BJ (cell line): ENCODE measurements at regions not wholly inside any gene's neighbourhood (a gene's known extent, or its start where the extent isn't known, plus 50 kb on each side); places are given as distances from the start of the nearest gene placed in this dataset.
"Not testable (repeated sequence)": the region's sequence is repeated elsewhere in the genome, so short reads cannot be mapped to it uniquely, and the experiment has no call there.

Experiments
- CTCF ChIA-PET: fragments of 350-600 bp; formaldehyde crosslinking; extraction: SDS; loops from one replicate; lab custom pipeline; 2021; ENCODE audit warnings: antibody characterized with exemption, inconsistent platforms; lab: Yijun Ruan, JAX
- POLR2A ChIA-PET: fragments of 300-600 bp; sonication (Branson Sonifier 250); formaldehyde crosslinking; extraction: SDS; loops from one replicate; lab custom pipeline; 2021; ENCODE audit warnings: antibody characterized with exemption; lab: Charles Lee
- DNase-seq: peaks from one replicate; pipeline ENCODE4 v3.0.0-alpha.2; 2011; ENCODE audit warnings: low read depth
- H3K27me3 ChIP-seq: 2 replicates; pipeline ENCODE4 v1.6.0; 2011; ENCODE audit warnings: low read length; ENCODE audit not compliant: control insufficient read depth, insufficient read depth
- H3K36me3 ChIP-seq: 2 replicates; pipeline ENCODE4 v1.5.1; 2011; ENCODE audit warnings: low read length; ENCODE audit not compliant: control insufficient read depth, insufficient read depth
- H3K4me3 ChIP-seq: 2 replicates; pipeline ENCODE4 v1.5.1; 2011; ENCODE audit warnings: low read depth, mild to moderate bottlenecking, control low read depth, low read length
- TF ChIP-seq, protein P1 (sequence below): IDR thresholded peaks from 2 replicates; pipeline ENCODE4 v1.5.1; 2011; ENCODE audit warnings: low read depth, mild to moderate bottlenecking, control low read depth, inconsistent platforms, low read length, moderate library complexity; ENCODE audit not compliant: insufficient read depth

DNA sequence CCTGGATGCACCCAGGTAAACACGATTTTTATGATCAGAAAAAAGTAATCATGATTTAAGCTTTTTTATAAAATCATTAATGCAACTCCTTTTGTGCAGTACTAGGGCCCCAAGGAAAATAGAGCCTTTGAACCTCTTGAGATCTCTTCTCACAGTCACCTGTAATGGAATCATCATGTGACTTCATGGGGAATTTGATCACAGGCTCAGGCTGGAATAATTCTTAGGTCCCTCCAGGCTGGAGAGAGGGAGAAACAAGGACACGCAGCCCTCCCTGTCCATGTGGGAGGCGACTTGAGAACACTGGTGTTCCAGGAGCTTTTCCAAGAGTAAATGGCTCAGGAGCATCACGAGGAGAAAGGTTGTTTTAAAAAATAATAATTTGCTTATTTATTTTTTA is 156.1 kb downstream of the NUFIP1 start:
- H3K36me3 ChIP-seq = no peaks in the 10 kb centered on the region
- TF ChIP-seq, protein P1, sequence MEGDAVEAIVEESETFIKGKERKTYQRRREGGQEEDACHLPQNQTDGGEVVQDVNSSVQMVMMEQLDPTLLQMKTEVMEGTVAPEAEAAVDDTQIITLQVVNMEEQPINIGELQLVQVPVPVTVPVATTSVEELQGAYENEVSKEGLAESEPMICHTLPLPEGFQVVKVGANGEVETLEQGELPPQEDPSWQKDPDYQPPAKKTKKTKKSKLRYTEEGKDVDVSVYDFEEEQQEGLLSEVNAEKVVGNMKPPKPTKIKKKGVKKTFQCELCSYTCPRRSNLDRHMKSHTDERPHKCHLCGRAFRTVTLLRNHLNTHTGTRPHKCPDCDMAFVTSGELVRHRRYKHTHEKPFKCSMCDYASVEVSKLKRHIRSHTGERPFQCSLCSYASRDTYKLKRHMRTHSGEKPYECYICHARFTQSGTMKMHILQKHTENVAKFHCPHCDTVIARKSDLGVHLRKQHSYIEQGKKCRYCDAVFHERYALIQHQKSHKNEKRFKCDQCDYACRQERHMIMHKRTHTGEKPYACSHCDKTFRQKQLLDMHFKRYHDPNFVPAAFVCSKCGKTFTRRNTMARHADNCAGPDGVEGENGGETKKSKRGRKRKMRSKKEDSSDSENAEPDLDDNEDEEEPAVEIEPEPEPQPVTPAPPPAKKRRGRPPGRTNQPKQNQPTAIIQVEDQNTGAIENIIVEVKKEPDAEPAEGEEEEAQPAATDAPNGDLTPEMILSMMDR = no peak
- H3K27me3 ChIP-seq = no peaks in the 10 kb centered on the region; the same call in 1 of the 2 replicates
- ChIA-PET POLR2A (no interaction called here), CTCF (no interaction called here)
- no peak for DNase-seq
- no peak overlapping the region for H3K4me3 ChIP-seq

DNA sequence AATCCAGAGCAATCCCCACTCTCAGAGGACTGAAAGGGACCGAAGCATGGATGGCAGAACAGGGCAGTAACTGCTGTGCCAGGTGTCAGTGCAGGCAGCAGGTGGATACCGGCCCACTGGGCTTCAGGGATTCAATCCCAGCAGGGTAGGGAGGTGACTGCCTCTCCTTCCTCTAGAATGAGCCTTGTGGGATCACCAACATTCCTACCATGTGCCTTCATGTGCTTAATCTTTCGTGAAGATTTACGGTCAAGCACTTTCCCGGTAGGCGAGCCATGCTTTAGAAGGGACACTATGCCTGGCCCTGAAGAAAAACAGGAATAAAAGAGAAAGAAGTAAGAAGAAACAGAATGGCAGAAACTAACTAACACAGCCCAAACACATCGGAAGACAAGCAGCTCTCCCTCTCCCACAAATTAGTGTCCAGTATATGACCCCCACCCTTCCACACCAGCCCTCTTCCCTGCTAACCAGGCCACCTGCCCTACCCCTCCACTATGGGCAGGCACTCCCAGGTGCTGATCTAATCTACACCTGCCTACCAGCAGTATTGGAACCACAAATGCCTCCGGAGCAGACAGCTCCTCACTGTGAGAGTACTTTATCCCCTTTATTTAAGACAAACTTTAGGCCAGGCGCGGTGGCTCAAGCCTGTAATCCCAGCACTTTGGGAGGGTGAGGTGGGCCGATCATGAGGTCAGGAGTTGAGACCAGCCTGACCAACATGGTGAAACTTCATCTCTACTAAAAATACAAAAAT is 162.5 kb downstream of the NUFIP1 start:
- no peak for DNase-seq
- TF ChIP-seq, protein P1 = no peak
- ChIA-PET CTCF (interaction anchor here (0.6 kb wide), 1 partner anchor 166 kb away, joined by 4 read pairs; no protein-coding TSS in a partner anchor), POLR2A (no interaction called here)
- no peak overlapping the region for H3K4me3 ChIP-seq
- no peaks in the 10 kb centered on the region for H3K36me3 ChIP-seq
- H3K27me3 ChIP-seq = no peaks in the 10 kb centered on the region; the same call in 1 of the 2 replicates

DNA sequence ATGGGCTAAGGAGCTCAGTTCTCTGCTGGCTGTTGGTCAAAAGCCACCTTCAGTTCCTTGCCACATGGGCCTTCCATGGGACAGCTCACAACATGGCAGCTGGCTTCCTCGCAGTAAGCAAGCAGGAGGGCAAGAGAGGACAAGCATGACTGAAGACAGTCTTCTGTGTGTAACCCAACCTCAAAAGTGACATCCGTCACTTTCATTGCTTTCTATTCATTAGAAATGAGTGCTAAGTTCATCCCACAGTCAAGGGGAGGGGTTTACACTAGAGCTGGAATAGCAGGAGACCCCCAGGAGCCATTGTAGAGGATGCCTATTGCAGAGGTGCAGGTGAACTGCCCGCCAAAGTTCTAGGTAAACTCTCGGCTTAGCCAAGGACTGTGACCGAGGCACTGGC is 163.3 kb downstream of the NUFIP1 start:
- CTCF ChIA-PET = no interaction called here
- POLR2A ChIA-PET = no interaction called here
- TF ChIP-seq, protein P1 = no peak
- no peaks in the 10 kb centered on the region for H3K36me3 ChIP-seq
- H3K4me3 ChIP-seq = no peak overlapping the region
- H3K27me3 ChIP-seq = no peaks in the 10 kb centered on the region; the same call in 1 of the 2 replicates
- DNase-seq = no peak

DNA sequence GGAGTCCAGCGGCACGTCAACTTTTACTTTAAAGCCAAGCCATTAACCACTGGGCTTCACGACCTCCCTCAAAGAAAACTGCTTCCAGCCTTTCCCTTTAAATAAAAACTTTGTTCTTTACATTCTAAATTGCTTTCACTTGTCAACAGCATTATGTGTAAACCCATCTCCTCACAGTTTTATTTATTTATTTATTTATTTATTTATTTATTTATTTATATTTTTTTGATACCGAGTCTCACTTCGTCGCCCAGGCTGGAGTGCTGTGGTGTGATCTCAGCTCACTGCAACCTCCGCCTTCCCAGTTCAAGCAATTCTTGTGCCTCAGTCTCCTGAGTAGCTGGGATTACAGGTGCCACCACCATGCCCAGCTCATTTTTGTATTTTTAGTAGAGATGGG is 165.7 kb downstream of the NUFIP1 start:
- H3K27me3 ChIP-seq, H3K36me3 ChIP-seq, H3K4me3 ChIP-seq, POLR2A ChIA-PET, CTCF ChIA-PET, DNase-seq: not testable (repeated sequence)

DNA sequence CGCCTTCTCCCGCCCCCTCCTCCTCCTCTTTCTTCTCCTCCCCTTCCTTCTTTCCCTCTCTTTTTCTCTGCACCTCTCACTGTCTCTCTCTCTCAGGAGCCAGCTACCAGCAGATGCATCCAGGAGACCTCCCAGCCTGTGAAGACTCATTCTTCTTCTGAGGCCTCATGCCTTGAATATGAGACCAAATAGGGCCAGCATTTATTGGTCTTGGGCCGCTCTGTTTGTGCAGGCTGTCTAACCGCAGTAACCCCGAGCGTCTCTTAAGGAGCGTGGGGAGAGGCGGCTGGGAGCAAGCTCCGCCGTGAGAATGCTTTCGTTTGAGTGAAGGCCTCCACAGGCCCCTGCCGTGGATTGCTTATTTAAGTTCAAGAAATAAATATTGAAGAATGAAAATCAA is 167.0 kb downstream of the NUFIP1 start:
- ChIA-PET POLR2A (no interaction called here), CTCF (interaction anchor here (0.7 kb wide), 1 partner anchor 123 kb away, joined by 3 read pairs; no protein-coding TSS in a partner anchor)
- no peak for DNase-seq
- TF ChIP-seq, protein P1 = no peak
- Histone ChIP-seq H3K27me3 (no peaks in the 10 kb centered on the region), H3K36me3 (no peaks in the 10 kb centered on the region), H3K4me3 (no peak overlapping the region)

DNA sequence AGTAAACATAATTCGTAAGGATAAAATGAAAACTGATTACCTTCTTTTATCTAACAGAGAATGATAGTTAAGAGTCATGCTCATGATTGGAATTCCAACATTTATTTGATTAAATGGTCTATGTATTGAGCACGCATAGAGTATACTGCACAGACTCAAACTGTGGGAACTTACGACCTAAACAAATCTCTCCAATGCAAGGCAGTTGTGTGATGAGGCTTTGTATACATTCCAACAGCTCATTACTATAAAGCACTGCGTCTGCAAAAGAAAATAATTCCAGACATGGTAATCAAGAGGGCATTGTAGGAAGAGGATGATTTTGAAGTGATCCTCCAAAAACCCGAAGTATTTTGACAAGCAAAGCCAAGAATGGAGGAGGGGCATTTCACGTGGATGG is 169.5 kb downstream of the NUFIP1 start:
- Histone ChIP-seq H3K27me3 (no peaks in the 10 kb centered on the region), H3K36me3 (no peaks in the 10 kb centered on the region), H3K4me3 (no peak overlapping the region)
- no peak for DNase-seq
- ChIA-PET POLR2A (no interaction called here), CTCF (interaction anchor here (1.2 to 1.3 kb wide), 2 partner anchors 60 to 111 kb away, joined by 3 read pairs; no protein-coding TSS in a partner anchor)
- TF ChIP-seq, protein P1 = no peak
